Ovary (tissue), 3 donors: ENCODE measurements at regions not wholly inside any gene's neighbourhood (a gene's known extent, or its start where the extent isn't known, plus 50 kb on each side); places are given as distances from the start of the nearest gene placed in this dataset.

Experiments
- CTCF ChIP-seq, 3 donors: fragments of 450-650 bp in 2 of 3; fragments of 200-600 bp in 1 of 3; IDR thresholded peaks; one replicate each; pipeline versions ENCODE4 v1.5.1 to v1.8.0; 2016 to 2022; ENCODE audit warnings: antibody characterized with exemption in 3 of 3, mild to moderate bottlenecking in 1 of 3
- EP300 ChIP-seq: sonication (generic); formaldehyde crosslinking; IDR thresholded peaks from one replicate; pipeline ENCODE4 v1.6.1; 2017; ENCODE audit warnings: antibody characterized with exemption
- POLR2A ChIP-seq: fragments of 450-650 bp; IDR thresholded peaks from one replicate; pipeline ENCODE4 v1.6.1; 2017; ENCODE audit warnings: antibody characterized with exemption, mild to moderate bottlenecking, moderate library complexity
- donor health status: DM: no; HTN: no; CAD: no.

- TF ChIP-seq CTCF (IDR thresholded peaks at IDR 0.05) (no peak), EP300 (no peak), POLR2A (no peak)
Observed at GRCh38 chr6:56795466-56796195, 152.9 kb upstream of the DST start.
